HG03139 (cell line): ENCODE measurements at regions not wholly inside any gene's neighbourhood (a gene's known extent, or its start where the extent isn't known, plus 50 kb on each side); places are given as distances from the start of the nearest gene placed in this dataset.
"Not testable (repeated sequence)": the region's sequence is repeated elsewhere in the genome, so short reads cannot be mapped to it uniquely, and the experiment has no call there.

Experiments used
- ATAC-seq: cut with Tn5 transposase; IDR thresholded peaks from one replicate; pipeline ENCODE4 v1.9.1; 2021; ENCODE audit not compliant: unreplicated experiment

DNA sequence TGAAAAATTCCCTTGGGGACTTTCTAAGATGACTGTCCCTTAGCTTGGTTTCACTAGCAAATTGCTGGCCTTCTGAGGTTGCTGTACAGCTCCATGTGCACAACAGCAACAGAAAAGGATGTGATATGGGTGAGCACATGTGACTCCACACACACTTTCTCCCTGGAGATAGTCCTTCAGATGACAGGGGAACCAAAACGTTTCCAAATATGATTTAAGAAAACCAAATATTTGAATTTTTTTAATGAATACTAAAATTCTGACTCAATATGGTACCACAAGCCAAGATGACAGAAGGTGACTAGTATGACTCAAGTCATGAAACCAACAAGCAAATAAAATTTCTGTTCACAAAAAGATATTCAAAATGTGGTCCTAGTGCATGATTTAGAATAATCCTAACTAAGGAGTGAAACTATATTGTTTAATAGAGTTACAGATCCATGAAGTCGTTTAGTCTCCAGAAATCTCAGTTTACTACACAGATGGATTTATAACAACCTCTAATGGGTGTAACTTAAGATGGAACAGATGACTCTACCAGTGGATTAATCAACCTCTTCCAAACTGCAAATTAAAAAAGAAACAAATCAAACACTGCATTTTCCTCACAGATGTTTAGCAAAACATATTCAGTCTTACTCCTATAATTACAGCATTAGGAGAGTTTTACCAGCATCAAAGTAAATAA lies 144.8 kb upstream of the PIK3R1 start:
- peak; percentile 95 for ATAC-seq

DNA sequence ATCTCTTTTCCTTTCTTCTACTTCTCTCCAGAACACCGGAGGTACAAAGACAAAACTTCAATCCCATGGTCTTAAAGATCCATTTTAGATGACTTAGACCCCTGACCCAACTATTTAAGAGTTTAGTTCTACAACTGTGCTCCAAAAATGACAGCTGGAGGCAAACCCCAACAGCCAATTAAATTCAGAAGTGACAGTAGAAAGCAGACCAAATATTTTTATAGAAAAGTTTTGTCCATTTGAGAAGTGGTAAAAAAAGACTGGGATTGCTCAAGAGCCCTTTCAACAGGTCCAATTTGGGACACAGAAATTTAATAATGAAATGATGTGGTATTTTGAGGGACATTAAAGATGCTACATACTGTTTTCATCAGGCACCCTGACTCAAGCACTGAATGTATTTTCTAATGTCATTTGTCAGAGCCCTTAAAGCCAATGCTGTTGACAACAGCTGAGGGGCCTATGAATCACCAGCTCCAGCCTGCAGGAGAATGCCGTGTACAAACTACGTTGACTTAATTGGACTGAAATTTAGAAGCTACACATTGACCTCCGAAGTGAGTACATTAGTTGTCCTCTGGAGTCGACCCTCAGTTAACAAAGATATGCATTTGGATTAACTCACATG lies 147.5 kb upstream of the PIK3R1 start:
- ATAC-seq, result no peak

DNA sequence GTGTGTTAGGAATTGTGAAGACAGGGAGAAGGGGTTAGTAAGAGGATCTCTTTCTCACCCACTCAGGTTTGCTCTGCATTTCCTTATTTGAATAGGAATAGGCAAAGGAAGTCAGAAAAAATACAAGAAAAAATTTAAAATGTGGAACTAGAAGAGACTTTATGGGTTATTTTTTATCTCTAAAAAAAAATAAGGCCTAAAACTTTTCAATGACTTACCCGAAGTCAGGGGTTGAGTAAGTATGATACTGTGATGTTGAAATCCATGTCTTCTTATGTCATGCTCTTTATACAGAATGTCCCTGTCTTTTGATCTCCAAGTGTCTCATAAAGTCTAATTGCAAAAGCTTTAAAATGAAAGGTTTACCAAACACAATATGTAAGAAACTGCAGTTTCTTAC lies 148.3 kb upstream of the PIK3R1 start:
- no peak for ATAC-seq

DNA sequence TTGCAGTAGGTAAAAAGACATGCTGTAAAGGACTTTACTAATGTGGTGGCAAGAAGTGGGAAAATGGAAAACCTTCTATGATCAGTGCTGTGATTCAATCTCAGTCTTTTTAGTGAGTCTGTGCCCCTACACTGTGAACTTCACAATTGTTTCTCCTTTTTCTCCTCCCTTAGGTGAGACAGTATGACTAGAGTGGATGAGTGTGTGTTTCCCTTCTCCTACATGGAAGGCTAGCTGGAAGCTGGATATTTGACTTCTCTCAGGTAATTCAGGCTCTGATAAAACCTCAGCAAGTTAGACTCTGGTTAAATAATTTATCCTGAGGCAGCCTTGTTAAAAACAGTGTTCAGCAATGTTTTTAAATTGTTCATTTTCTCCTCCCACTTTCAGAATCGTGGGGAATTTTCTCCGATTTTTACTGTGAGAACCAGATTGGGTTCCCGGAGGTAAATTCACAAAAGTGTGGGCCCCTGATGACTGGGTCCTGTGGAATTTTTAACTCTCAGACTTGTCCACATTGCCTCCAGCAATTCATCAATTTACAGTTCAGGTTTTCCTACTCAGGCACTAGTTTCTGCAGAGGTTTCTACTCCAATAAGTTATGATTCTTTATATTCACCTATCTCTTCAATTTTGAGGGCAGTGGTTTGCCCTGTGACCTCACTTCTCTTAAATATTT lies 149.1 kb upstream of the PIK3R1 start:
- ATAC-seq, result no peak

DNA sequence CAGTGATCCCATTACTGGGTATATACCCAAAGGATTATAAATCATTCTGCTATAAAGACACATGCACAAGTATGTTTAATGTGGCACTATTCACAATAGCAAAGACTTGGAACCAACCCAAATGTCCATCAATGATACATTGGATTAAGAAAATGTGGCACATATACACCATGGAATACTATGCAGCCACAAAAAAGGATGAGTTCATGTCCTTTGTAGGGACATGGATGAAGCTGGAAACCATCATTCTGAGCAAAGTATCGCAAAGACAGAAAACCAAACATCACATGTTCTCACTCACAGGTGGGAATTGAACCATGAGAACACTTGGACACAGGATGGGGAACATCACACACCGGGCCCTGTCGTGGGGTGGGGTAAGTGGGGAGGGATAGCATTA lies 150.2 kb upstream of the PIK3R1 start:
- ATAC-seq, result not testable (repeated sequence)

DNA sequence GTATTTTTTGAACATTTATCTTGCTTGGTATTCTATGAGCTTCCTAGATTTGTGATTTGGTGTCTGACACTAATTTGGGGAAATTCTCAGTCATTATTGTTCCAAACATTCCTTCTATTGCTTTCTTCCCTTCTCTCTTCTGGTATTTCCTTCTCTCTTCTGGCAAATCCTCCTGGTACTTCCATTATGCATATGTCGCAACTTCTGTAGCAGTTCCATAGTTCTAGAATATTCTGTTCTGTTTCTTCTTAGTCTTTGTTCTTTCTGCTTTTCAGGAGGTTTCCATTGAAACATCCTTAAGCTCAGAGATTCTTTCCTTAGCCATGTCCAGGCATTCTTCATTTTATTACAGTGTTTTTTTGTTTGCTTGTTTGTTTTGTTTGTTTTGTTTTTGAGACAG lies 155.2 kb upstream of the PIK3R1 start:
- ATAC-seq, result no peak

DNA sequence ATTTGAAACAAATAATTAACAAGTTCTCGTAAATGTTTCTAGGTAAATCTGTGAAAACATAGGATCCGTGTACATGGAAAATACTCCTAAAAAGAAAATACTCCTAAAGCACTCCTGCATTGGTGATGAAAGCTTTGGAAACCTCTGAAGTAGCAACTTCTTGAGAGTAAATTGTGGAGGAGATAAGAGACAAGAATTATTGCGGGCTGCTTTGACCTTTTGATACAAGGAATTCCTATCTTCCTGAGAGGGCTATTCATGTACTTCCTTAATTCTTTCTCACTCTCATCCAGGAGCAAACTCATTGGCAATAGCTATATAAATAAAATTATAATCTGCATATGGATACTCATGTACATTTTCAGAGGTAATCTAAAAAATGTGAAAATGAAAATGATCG lies 158.4 kb upstream of the PIK3R1 start:
- no peak for ATAC-seq

DNA sequence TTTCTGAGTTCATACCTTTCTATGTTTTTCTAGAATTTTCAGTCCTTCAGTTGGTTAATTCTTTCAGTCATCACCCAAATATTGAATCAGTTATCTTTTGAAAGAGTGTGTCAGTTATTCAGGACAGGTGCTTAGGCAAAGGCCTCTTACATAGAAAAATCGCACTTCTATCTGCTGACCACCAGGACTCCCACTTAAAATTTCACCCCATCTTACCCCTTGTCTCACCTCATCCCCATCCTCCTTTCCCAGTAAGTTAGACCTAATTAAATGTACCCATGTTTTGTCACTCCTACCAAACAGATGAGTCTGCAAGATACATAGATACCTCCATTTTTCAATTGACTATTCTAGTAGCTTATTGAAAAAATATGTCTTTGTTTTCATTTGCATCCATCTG lies 159.9 kb upstream of the PIK3R1 start:
- no peak for ATAC-seq

DNA sequence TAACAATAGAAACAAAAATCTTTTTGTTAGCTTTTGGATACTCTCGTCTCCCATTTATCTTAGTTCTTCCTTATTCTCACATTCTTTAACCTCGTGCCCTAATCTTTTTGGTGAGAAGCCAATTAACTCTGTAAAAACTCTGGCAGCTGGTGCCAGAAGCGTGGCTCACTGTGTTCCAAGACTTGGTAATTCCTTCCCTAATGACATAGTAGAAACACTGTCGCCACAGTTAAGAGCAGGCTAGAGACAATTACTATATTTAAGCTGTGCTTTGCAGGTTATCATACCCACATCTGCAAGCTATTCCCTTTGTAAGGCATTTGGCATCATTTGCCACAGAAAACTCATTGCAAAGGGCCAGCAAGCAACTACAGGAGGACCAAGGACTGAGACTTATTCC lies 160.9 kb upstream of the PIK3R1 start:
- no peak for ATAC-seq

DNA sequence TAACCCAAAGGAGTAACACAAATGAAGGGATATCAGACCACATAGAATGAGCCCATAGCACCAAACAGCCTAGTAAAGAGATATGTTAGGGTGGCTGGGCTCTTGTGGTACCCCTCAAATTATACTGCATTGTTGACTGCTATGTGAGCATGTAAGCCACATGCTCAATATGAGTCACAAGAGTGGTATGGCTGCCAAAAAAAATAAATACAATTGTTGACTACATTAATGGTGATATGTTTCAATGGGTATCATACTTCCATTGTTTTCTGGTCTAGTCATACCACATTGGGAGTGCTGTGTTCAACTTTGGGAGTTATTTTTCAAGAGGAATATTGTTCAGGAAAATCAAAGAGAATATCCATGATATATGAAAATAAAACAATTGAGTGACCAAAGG lies 162.4 kb upstream of the PIK3R1 start:
- ATAC-seq, result no peak

DNA sequence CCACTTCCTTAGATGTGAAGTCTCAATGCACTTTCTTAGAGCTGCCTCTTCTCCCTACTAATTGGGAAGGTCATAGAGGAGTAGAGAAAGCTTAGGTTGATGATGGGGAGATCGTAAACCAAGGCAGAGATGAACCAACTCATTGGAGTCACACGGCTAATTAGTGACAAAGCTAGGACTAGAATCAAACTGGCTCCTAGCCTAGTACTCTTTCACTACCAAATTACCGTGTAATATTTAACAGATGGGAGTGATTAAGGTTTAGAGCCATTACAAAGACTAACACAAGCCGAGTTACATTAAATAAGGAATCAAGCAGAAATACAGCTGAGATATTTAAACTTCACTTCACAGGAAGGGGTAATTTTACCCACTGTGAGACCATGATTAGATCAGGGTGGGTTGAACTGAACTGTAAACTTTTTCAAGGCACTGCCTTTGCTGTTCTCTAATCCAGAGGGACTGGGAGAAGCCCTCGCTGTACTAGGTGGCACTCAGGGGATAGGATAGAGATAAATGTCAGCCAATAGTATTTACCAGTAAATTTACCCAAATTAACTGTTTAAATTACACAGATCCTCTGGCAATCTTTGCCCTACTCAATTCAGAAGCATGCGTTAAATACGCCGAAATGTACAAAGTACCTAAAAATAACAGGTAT lies 166.4 kb upstream of the PIK3R1 start:
- ATAC-seq, result no peak

DNA sequence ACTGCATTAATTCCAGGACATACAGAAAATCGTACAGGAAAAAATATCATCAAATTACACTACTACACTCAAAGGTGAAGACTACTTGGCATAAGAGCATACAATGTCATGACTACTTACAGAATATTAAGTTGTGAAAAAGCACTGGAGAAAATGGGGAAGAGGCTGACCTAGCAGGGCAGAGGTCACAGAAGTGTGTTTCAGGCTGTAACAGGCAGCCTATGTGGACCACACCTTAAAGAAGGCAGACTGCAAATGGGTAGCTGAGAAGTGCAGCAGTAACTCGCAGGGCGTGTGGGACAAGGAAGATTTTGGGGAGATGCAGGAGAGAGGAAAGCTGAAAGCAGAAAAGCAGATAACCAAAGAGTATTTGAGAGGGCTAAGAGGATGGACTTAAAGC lies 167.0 kb upstream of the PIK3R1 start:
- no peak for ATAC-seq

DNA sequence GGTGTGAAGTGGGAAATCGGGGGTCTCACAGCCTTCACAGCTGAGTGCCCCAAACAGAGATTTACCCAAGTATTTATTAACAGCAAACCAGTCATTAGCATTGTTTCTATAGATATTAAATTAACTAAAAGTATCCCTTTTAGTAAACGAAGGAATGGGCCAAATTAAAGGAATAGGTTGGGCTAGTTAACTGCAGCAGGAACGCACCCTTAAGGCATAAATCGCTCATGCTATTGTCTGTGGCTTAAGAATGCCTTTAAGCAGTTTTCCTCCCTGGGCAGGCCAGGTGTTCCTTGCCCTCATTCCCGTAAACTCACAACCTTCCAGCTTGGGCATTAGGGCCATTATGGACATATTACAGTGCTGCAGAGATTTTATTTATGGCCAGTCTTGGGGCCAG lies 167.5 kb upstream of the PIK3R1 start:
- not testable (repeated sequence) for ATAC-seq

DNA sequence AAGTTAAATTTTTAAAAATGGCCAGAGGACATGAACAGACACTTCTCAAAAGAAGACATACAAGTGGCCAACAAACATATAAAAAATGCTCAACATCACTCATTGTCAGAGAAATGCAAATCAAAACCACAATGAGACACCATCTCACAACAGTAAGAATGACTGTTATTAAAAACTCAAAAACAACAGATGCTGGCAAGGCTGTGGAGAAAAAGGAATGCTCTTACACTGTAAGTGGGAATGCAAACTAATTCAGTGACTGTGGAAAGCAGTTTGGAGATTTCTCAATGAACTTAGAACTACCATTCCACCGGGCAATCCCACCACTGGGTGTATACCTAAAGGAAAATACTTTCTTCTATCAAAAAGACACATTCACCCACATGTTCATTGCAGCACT lies 168.5 kb upstream of the PIK3R1 start:
- no peak for ATAC-seq

DNA sequence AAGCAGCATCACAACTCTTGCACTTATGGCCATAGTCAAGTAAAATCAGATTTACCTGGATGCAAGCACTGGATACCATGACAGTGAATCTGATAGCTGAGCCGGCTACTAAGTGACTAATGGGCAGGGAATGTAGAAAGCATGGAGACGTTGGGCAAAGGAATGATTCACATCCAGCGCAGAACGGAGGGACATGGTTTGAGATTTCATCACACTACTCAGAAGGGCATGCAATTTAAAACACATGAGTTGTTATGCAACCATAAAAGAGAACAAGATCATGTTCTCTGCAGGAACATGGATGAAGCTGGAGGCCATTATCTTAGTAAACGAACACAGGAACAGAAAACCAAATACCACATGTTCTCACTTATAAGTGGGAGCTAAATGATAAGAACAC lies 169.1 kb upstream of the PIK3R1 start:
- ATAC-seq, result no peak

DNA sequence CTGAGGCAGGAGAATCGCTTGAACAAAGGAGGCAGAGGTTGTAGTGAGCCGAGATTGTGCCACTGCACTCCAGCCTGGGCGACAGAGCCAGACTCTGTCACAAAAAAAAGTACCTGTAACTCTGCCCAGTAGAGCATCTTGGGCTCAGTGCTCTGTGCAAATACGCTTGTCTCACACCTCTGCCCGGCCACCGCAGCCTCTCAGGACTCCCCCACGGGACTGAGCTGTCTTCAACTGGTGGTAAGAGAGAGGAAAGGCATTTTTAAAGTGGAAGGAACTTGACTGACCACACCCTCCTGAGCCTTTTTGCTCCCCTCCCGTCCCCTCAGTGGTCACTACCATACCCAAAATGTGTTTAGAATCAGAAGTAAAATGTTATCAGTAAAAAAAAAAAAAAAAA lies 174.3 kb upstream of the PIK3R1 start:
- ATAC-seq, result peak; percentile 91

DNA sequence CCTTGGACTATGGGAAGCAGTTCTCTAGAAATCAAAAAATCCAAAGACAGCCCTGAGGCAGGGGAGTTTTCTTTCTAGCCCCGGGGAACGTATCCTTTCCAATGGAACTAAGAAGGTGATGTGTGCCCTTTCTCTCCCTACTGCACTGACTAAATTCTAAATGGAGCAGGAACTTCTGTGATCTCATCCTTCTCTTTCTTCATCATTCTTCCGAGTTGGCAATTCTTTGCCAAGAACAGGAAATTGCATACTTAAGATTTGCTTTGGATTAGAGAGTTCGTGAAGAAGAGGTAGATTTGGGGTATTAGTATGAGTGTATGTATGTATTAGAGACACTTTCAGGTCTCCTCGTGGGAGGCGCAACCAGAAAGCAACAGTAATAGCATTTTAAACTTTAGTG lies 178.0 kb upstream of the PIK3R1 start:
- ATAC-seq, result no peak

DNA sequence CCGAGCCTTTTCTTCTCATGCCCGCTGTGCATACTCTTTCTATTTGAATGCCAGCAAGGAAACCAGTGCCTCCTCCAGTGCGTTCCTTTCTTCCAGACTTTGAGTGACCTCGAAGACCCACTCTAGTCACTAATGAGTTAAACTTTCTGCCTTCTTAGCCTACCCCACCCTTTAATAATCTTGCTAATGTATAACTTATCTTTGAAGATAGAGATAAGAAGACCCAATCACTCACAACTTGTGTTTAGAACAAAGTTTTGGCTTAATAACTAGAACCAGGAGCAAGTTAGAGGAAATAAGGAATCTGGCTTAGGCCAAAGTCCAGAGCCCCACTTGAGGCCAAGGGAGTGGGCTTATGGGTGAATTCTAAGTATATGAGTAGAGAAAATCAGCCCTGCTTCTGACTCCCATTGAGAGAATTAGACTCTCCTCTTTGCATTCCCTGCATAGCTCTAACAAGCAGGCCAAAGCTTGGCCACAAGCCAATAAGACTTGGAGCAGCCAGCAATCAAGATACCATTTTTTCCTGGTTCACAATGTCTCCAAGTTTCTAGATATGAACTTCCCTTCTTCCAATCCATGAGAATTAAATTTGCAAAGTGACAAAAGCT lies 181.5 kb upstream of the PIK3R1 start:
- no peak for ATAC-seq

DNA sequence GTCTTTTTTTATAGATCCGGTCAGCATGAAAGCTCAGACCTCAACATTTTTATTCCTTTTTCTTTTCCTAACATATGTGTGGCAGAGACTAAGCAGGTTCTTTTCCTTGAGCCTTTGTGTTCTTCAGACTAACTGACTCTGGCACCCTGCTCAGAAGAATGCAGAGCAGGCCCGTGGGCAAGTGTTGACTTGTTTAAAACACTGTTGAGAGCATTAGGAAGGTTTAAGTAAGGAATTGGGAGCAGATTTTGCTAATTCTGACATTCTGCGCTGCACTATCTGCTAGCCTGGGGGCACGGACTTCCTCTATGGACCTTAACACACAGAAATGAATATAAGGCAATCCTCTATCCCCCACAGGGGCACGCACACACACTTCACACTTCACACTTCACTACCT lies 182.5 kb upstream of the PIK3R1 start:
- ATAC-seq, result no peak

DNA sequence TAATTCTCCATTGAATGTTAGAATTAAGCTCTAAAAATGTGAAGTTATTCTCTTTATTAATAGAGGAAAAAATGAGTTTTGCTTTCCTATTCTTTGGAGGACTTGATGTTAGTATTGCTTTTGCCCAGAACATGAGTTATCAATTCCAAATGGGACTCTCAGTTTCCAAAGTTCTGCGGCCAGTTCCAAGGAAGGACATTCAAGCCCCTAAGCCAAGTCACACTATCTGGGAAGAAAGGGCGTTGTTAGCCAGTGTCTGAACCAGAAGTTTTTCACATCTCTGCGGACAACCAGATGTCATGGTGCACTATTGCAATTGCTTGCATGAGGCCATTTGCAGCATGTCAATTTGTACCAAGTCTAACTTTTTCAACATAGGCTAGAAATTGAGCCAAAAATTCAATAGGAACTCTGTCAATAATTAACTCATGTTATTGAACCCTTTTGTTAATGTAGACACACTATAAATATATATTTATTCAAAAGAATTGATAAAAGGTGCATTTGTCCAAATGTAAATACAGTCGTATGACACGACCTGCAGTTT lies 183.3 kb upstream of the PIK3R1 start:
- ATAC-seq, result no peak

DNA sequence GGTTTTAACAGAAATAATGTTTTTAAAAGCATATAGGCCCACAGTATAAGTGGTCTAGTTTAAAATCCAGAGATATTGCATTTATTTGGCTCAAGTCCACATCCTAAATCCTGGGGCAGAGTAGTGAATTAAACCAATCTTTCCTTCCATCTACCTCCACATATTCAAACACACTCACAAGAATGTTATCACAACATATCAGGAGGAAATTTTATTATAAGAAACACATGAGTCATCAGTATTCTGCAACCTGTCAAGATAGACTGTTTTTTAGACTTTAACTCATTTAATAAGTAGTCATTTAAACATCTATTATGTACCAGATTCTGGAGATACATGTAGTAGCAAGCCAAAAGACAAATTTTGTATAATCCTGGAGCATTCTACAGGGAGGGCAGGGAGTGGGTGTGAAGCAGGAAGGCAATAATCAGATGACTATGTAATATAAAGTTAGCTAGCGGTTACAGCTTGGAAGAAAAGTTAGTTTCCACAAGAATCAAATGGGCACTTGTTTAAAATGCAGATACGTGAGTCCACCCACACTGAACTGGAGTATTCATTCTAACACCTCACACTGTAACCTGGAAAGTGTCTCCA lies 187.3 kb upstream of the PIK3R1 start:
- ATAC-seq, result no peak
